GM12878 (cell line): ENCODE measurements at regions not wholly inside any gene's neighbourhood (a gene's known extent, or its start where the extent isn't known, plus 50 kb on each side); places are given as distances from the start of the nearest gene placed in this dataset.

ENCODE experiments used
- ATAC-seq: fragments of 200-7000 bp; cut with Tn5 transposase; 3 replicates; pipeline ENCODE4 v1.9.1; 2020; ENCODE audit warnings: mild to moderate bottlenecking, moderate library complexity
- BruUV-seq: library from RNA; stranded (reverse); fragments of 400-500 nt; replicated peaks from 2 replicates; lab custom pipeline; 2021; lab: Mats Ljungman, UMichigan
- CTCF ChIA-PET: fragments of 300-600 bp; sonication (Branson Sonifier 250); formaldehyde crosslinking; extraction: SDS; loops from one replicate; lab custom pipeline; 2021; ENCODE audit warnings: inconsistent platforms; lab: Yijun Ruan, JAX
- POLR2A ChIA-PET: fragments of 350-600 bp; formaldehyde crosslinking; extraction: SDS; loops from one replicate; lab custom pipeline; 2021; ENCODE audit warnings: inconsistent platforms; lab: Charles Lee
- RAD21 ChIA-PET: fragments of 300-600 bp; sonication (Branson Sonifier 250); formaldehyde crosslinking; loops from one replicate; lab custom pipeline; 2023; ENCODE audit warnings: antibody characterized with exemption; ENCODE audit not compliant: unreplicated experiment; lab: Charles Lee
- SMC1A ChIA-PET: fragments of 300-600 bp; sonication (Branson Sonifier 250); formaldehyde crosslinking; loops from one replicate; lab custom pipeline; 2023; ENCODE audit not compliant: unreplicated experiment, uncharacterized antibody; lab: Charles Lee
- DNase-seq: peaks from one replicate; pipeline ENCODE4 v3.0.0-alpha.2; 2011; ENCODE audit warnings: low read depth, low spot score
- FAIRE-seq: peaks from 3 replicates; lab custom pipeline; 2011; peaks lifted over from hg19 to GRCh38; lab: Jason Lieb, UNC
- H2AFZ ChIP-seq: 2 replicates; pipeline ENCODE4 v1.6.0; 2011; ENCODE audit warnings: low read depth, low read length, control low read depth; ENCODE audit not compliant: control insufficient read depth
- H3K27ac ChIP-seq: 2 replicates; pipeline ENCODE4 v1.5.1; 2011; ENCODE audit warnings: control low read depth; ENCODE audit not compliant: control insufficient read depth, insufficient read depth
- H3K27me3 ChIP-seq, 2 experiments: replicated peaks in 1 of 2; 2 replicates each; pipeline versions ENCODE4 v1.6.0 to v1.6.1; 2011; ENCODE audit warnings: low read length in 1 of 2; ENCODE audit not compliant: control insufficient read depth in 2 of 2, insufficient read depth in 2 of 2
- H3K36me3 ChIP-seq, 2 experiments: 2 replicates each; pipeline ENCODE4 v1.5.1; 2011; ENCODE audit warnings: low read length in 1 of 2; ENCODE audit not compliant: control insufficient read depth in 2 of 2, insufficient read depth in 2 of 2
- H3K4me1 ChIP-seq: 2 replicates; pipeline ENCODE4 v1.6.1; 2011; ENCODE audit warnings: mild to moderate bottlenecking, low read length, moderate library complexity, mixed read lengths; ENCODE audit not compliant: control insufficient read depth, insufficient read depth
- H3K4me2 ChIP-seq: 2 replicates; pipeline ENCODE4 v1.6.0; 2011; ENCODE audit warnings: control low read depth; ENCODE audit not compliant: control insufficient read depth, insufficient read depth
- H3K4me3 ChIP-seq: fragments of 200-600 bp; sonication (generic); 2 replicates; pipeline ENCODE4 v1.5.1; 2016
- H3K79me2 ChIP-seq: 2 replicates; pipeline ENCODE4 v1.6.0; 2011; ENCODE audit warnings: low read length; ENCODE audit not compliant: control insufficient read depth, insufficient read depth
- H3K9ac ChIP-seq: 2 replicates; pipeline ENCODE4 v1.8.0; 2011; ENCODE audit warnings: low read length, control low read depth, mixed read lengths; ENCODE audit not compliant: control insufficient read depth, insufficient read depth
- H3K9me3 ChIP-seq: replicated peaks from 3 replicates; pipeline ENCODE4 v1.5.1; 2011; ENCODE audit warnings: mild to moderate bottlenecking, low read length; ENCODE audit not compliant: control insufficient read depth, insufficient read depth
- H4K20me1 ChIP-seq: 2 replicates; pipeline ENCODE4 v1.6.0; 2011; ENCODE audit not compliant: control insufficient read depth, insufficient read depth
- CBFB ChIP-seq: IDR thresholded peaks from 2 replicates; pipeline ENCODE4 v1.6.1; 2016; ENCODE audit warnings: antibody characterized with exemption, low read depth
- CHD1 ChIP-seq: IDR thresholded peaks from 2 replicates; pipeline ENCODE4 v1.6.1; 2012; ENCODE audit warnings: low read depth, low read length, improper control_type of control experiment
- CTCF ChIP-seq, 3 experiments: IDR thresholded peaks in 2 of 3; conservative IDR thresholded peaks in 1 of 3; 2 replicates each; pipeline ENCODE4 v1.5.1; 2011; ENCODE audit warnings: low read depth in 3 of 3, low read length in 3 of 3, mild to moderate bottlenecking in 3 of 3, control low read depth in 2 of 3, moderate library complexity in 2 of 3, inconsistent platforms in 1 of 3, mixed read lengths in 1 of 3; ENCODE audit not compliant: control insufficient read depth in 2 of 3, insufficient read depth in 1 of 3; ENCODE audit errors: extremely low read depth in 1 of 3
- FOXK2 ChIP-seq: fragments of 450-650 bp; IDR thresholded peaks from 2 replicates; pipeline ENCODE4 v1.6.1; 2017; ENCODE audit warnings: mild to moderate bottlenecking, moderate library complexity
- FOXM1 ChIP-seq: IDR thresholded peaks from 2 replicates; pipeline ENCODE4 v1.6.1; 2012; ENCODE audit warnings: low read depth, mild to moderate bottlenecking, inconsistent platforms, low read length, moderate library complexity
- GABPA ChIP-seq: IDR thresholded peaks from 2 replicates; pipeline ENCODE4 v1.6.1; 2014; ENCODE audit warnings: antibody characterized with exemption, low read depth, mild to moderate bottlenecking, inconsistent platforms
- HCFC1 ChIP-seq: fragments of 150-350 bp; IDR thresholded peaks from 2 replicates; pipeline ENCODE4 v1.6.1; 2014; ENCODE audit warnings: low read length
- HDAC2 ChIP-seq: fragments of 200-600 bp; sonication (generic); IDR thresholded peaks from 2 replicates; pipeline ENCODE4 v1.6.1; 2017
- LARP7 ChIP-seq: fragments of 450-650 bp; IDR thresholded peaks from 2 replicates; pipeline ENCODE4 v1.6.1; 2017; ENCODE audit warnings: mild to moderate bottlenecking
- NBN ChIP-seq: fragments of 450-650 bp; IDR thresholded peaks from 2 replicates; pipeline ENCODE4 v1.6.1; 2016
- NFIC ChIP-seq: IDR thresholded peaks from 2 replicates; pipeline ENCODE4 v1.6.1; 2012; ENCODE audit warnings: low read depth, mild to moderate bottlenecking, inconsistent platforms, low read length, moderate library complexity
- NFYB ChIP-seq: IDR thresholded peaks from 2 replicates; pipeline ENCODE4 v1.6.1; 2011; ENCODE audit warnings: low read depth, mild to moderate bottlenecking, low read length, improper control_type of control experiment, moderate library complexity; ENCODE audit not compliant: insufficient read depth
- SKIL ChIP-seq: fragments of 450-650 bp; IDR thresholded peaks from 2 replicates; pipeline ENCODE4 v1.6.1; 2017; ENCODE audit warnings: mild to moderate bottlenecking, low read depth, inconsistent platforms; ENCODE audit not compliant: poor library complexity, severe bottlenecking
- WGBS: methylation state at CpG from one replicate; pipeline ENCODE4 v1.1.6; 2016; ENCODE audit warnings: low lambda C conversion rate; ENCODE audit not compliant: insufficient replicate concordance, insufficient coverage; ENCODE audit errors: missing lambda C conversion rate; 5-methylcytosine and 5-hydroxymethylcytosine counted together
- in situ Hi-C: fragments of 300-500 bp; cut with MboI; formaldehyde crosslinking; loops from 9 replicates; pipeline ENCODE4 v1.14.3; 2018; ENCODE audit warnings: mixed read lengths
- intact Hi-C: fragments of 100-400 bp; cut with micrococcal nuclease; formaldehyde crosslinking; loops from one replicate; pipeline ENCODE4 v1.14.2; 2022; ENCODE audit not compliant: unreplicated experiment
- TF ChIP-seq, protein P1 (sequence below): IDR thresholded peaks from 2 replicates; pipeline ENCODE4 v1.6.1; 2012; ENCODE audit warnings: low read depth, low read length, improper control_type of control experiment

GRCh38 chr12:131386781-131387180, 324.1 kb upstream of the SFSWAP start:
- WGBS: 42% methylated on average over 10 of the region's 11 CpGs
- H3K9ac ChIP-seq: no peak overlapping the region
- BruUV-seq: no TSS peak
- no peak overlapping the region for H3K4me2 ChIP-seq
- no peak overlapping the region for H3K27ac ChIP-seq
- no peak for FAIRE-seq
- H2AFZ ChIP-seq: no peak overlapping the region
- H3K36me3 ChIP-seq: no peaks in the 10 kb centered on the region
- intact Hi-C loops: no loop called here
- TF ChIP-seq NBN: no peak
- TF ChIP-seq GABPA: no peak
- no peak for TF ChIP-seq FOXM1
- TF ChIP-seq HDAC2: no peak
- no peak for TF ChIP-seq LARP7
- no peak for TF ChIP-seq CTCF (IDR thresholded peaks at IDR 0.05 in 2 of 3, conservative IDR thresholded peaks at IDR 0.05 in 1 of 3; ENCODE audit: control insufficient read depth in 2 of 3, extremely low read depth in 1 of 3, insufficient read depth in 1 of 3, low read depth in 3 of 3, low read length in 3 of 3)
- TF ChIP-seq CHD1: no peak
- TF ChIP-seq HCFC1: no peak
- TF ChIP-seq, protein P1, sequence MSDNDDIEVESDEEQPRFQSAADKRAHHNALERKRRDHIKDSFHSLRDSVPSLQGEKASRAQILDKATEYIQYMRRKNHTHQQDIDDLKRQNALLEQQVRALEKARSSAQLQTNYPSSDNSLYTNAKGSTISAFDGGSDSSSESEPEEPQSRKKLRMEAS: no peak
- TF ChIP-seq NFIC: no peak
- no peak for TF ChIP-seq SKIL
- no peak for TF ChIP-seq CBFB
- TF ChIP-seq FOXK2: no peak
- TF ChIP-seq NFYB: no peak
- POLR2A ChIA-PET: no interaction called here
- H3K4me1 ChIP-seq: no peaks in the 10 kb centered on the region
- in situ Hi-C loops: no loop called here
- SMC1A ChIA-PET: no interaction called here
- no peaks in the 10 kb centered on the region for H3K27me3 ChIP-seq
- H3K9me3 ChIP-seq: no peaks in the 10 kb centered on the region
- RAD21 ChIA-PET: no interaction called here
- CTCF ChIA-PET: no interaction called here
- DNase-seq: no peak
- H3K79me2 ChIP-seq: no peaks in the 10 kb centered on the region
- ATAC-seq: no peak
- no peaks in the 10 kb centered on the region for H4K20me1 ChIP-seq
- no peak overlapping the region for H3K4me3 ChIP-seq
